Liver (tissue), 3 donors: ENCODE measurements at regions not wholly inside any gene's neighbourhood (a gene's known extent, or its start where the extent isn't known, plus 50 kb on each side); places are given as distances from the start of the nearest gene placed in this dataset.

ENCODE experiments used
- ATF3 ChIP-seq: IDR thresholded peaks from 2 replicates; pipeline ENCODE4 v1.6.1; 2016; ENCODE audit warnings: antibody characterized with exemption
- CTCF ChIP-seq: fragments of 150-350 bp; IDR thresholded peaks from 2 replicates; pipeline ENCODE4 v1.5.1; 2017; ENCODE audit warnings: improper control_type of control experiment, low read depth, low read length; ENCODE audit not compliant: missing input control
- GABPA ChIP-seq, 2 donors: IDR thresholded peaks in 1 of 2; conservative IDR thresholded peaks in 1 of 2; 2 replicates each; pipeline ENCODE4 v1.6.1; 2016; ENCODE audit warnings: antibody characterized with exemption in 2 of 2, mild to moderate bottlenecking in 1 of 2, moderate library complexity in 1 of 2
- HNF4A ChIP-seq, 2 donors: conservative IDR thresholded peaks; 2 replicates each; pipeline ENCODE4 v1.6.1; 2016; ENCODE audit warnings: antibody characterized with exemption in 2 of 2, mild to moderate bottlenecking in 2 of 2
- MAX ChIP-seq: IDR thresholded peaks from 2 replicates; pipeline ENCODE4 v1.6.1; 2016; ENCODE audit warnings: antibody characterized with exemption
- NR2F2 ChIP-seq: IDR thresholded peaks from 2 replicates; pipeline ENCODE4 v1.6.1; 2016; ENCODE audit warnings: antibody characterized with exemption
- RAD21 ChIP-seq, 2 donors: IDR thresholded peaks; 2 replicates each; pipeline ENCODE4 v1.6.1; 2016; ENCODE audit warnings: antibody characterized with exemption in 2 of 2, mild to moderate bottlenecking in 2 of 2
- RXRA ChIP-seq, 2 donors: IDR thresholded peaks; 2 replicates each; pipeline ENCODE4 v1.6.1; 2017 to 2018; ENCODE audit warnings: antibody characterized with exemption in 2 of 2, mild to moderate bottlenecking in 1 of 2
- TAF1 ChIP-seq: conservative IDR thresholded peaks from 2 replicates; pipeline ENCODE4 v1.6.1; 2016; ENCODE audit warnings: antibody characterized with exemption, mild to moderate bottlenecking
- YY1 ChIP-seq: IDR thresholded peaks from 2 replicates; pipeline ENCODE4 v1.6.1; 2016; ENCODE audit warnings: antibody characterized with exemption, mild to moderate bottlenecking
- TF ChIP-seq, protein P1 (sequence below): IDR thresholded peaks from 2 replicates; pipeline ENCODE4 v1.6.1; 2016; ENCODE audit warnings: antibody characterized with exemption
- TF ChIP-seq, protein P2 (sequence below): IDR thresholded peaks from 2 replicates; pipeline ENCODE4 v1.6.1; 2016; ENCODE audit warnings: antibody characterized with exemption, mild to moderate bottlenecking
- donor health status: healthy.
- donor health status: healthy.

- TF ChIP-seq CTCF (no peak), NR2F2 (no peak), ATF3 (no peak), RXRA (IDR thresholded peaks at IDR 0.05) (no peak), MAX (no peak), YY1 (no peak), TAF1 (no peak), RAD21 (IDR thresholded peaks at IDR 0.05) (no peak), GABPA (IDR thresholded peaks at IDR 0.05 in 1 of 2, conservative IDR thresholded peaks at IDR 0.05 in 1 of 2) (no peak), HNF4A (conservative IDR thresholded peaks at IDR 0.05) (no peak)
- TF ChIP-seq, protein P1, sequence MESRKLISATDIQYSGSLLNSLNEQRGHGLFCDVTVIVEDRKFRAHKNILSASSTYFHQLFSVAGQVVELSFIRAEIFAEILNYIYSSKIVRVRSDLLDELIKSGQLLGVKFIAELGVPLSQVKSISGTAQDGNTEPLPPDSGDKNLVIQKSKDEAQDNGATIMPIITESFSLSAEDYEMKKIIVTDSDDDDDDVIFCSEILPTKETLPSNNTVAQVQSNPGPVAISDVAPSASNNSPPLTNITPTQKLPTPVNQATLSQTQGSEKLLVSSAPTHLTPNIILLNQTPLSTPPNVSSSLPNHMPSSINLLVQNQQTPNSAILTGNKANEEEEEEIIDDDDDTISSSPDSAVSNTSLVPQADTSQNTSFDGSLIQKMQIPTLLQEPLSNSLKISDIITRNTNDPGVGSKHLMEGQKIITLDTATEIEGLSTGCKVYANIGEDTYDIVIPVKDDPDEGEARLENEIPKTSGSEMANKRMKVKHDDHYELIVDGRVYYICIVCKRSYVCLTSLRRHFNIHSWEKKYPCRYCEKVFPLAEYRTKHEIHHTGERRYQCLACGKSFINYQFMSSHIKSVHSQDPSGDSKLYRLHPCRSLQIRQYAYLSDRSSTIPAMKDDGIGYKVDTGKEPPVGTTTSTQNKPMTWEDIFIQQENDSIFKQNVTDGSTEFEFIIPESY, result no peak
- TF ChIP-seq, protein P2, sequence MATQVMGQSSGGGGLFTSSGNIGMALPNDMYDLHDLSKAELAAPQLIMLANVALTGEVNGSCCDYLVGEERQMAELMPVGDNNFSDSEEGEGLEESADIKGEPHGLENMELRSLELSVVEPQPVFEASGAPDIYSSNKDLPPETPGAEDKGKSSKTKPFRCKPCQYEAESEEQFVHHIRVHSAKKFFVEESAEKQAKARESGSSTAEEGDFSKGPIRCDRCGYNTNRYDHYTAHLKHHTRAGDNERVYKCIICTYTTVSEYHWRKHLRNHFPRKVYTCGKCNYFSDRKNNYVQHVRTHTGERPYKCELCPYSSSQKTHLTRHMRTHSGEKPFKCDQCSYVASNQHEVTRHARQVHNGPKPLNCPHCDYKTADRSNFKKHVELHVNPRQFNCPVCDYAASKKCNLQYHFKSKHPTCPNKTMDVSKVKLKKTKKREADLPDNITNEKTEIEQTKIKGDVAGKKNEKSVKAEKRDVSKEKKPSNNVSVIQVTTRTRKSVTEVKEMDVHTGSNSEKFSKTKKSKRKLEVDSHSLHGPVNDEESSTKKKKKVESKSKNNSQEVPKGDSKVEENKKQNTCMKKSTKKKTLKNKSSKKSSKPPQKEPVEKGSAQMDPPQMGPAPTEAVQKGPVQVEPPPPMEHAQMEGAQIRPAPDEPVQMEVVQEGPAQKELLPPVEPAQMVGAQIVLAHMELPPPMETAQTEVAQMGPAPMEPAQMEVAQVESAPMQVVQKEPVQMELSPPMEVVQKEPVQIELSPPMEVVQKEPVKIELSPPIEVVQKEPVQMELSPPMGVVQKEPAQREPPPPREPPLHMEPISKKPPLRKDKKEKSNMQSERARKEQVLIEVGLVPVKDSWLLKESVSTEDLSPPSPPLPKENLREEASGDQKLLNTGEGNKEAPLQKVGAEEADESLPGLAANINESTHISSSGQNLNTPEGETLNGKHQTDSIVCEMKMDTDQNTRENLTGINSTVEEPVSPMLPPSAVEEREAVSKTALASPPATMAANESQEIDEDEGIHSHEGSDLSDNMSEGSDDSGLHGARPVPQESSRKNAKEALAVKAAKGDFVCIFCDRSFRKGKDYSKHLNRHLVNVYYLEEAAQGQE, result no peak
Observed at GRCh38 chr18:29153091-29153490, 976.2 kb upstream of the CDH2 start.
